ENCODE measurements at regions not wholly inside any gene's neighbourhood (a gene's known extent, or its start where the extent isn't known, plus 50 kb on each side); places are given as distances from the start of the nearest gene placed in this dataset.
A peak's percentile ranks its signal among the peaks of the same experiment; 100 is the strongest.
"Not testable (repeated sequence)": the region's sequence is repeated elsewhere in the genome, so short reads cannot be mapped to it uniquely, and the experiment has no call there.

DNA sequence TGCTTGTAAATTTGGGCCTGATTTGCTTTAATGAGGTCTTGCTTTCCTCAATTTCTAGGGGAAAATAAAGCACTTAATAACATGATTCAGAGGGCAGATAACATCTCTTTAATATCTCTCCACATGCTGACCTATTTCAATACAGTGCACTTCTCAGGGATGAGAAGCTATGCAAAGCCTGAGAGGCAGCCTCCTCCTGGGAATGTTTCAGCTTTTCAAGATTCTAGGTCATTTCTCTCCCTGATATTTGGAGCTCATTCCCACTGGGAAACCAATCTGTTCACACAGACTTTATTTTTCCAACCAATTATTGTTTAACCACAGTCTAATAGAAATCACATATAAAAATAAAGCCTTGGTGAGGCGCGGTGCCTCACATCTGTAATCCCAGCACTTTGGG is 67.0 kb upstream of the LSAMP start:
- no peak for DNase-seq (ENCODE audit: low spot score)

DNA sequence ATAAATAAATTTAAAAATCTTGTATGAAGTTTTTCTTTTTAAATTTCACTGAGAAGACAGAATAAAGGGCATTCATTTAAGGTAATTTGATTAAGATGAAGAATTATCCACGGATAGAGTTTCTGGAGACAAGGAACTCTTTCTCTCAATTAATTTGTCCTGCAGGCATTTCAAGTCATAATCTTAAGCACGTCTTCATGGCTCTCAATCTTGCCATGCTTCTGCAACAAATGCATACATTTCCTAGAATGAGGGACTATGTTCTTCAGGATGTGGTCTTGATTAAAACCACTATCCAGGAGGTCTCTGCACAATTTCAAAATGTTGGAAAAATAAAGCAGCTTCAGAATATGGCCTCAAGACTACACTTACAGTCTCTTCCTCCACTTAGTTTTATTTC is 67.6 kb upstream of the LSAMP start:
- DNase-seq (ENCODE audit: low spot score), result no peak

GRCh38 chr3:116515973-116516372 is 70.7 kb upstream of the LSAMP start:
- no peak for DNase-seq (ENCODE audit: low spot score)

DNA sequence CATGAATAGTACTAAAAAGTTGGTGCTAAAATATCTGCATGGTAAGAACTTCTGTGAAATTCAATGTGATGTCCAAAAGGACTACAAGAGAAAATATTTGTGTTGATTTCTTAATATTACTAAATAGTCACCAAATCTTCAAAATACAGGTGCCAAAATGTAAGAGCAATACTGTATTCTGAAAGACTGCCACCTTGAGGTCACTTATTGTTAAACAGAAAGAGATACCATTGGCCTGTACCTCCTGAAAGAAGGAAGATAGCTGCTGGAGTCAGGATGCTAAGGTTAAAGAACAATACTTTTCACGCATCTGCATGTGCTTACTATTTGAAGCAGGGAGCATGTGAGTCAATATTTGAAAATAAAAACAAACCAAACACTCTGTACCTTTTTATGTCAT is 72.0 kb upstream of the LSAMP start:
- no peak for DNase-seq (ENCODE audit: low spot score)

GRCh38 chr3:116519101-116519500 is 73.8 kb upstream of the LSAMP start:
- not testable (repeated sequence) for DNase-seq (ENCODE audit: low spot score)

- DNase-seq (ENCODE audit: low spot score), result not testable (repeated sequence)
These were observed 74.5 kb upstream of the LSAMP start for GRCh38 chr3:116519823-116520222.

GRCh38 chr3:116524453-116525210 is 79.3 kb upstream of the LSAMP start:
- peak; percentile 1 for DNase-seq (ENCODE audit: low spot score)

DNA sequence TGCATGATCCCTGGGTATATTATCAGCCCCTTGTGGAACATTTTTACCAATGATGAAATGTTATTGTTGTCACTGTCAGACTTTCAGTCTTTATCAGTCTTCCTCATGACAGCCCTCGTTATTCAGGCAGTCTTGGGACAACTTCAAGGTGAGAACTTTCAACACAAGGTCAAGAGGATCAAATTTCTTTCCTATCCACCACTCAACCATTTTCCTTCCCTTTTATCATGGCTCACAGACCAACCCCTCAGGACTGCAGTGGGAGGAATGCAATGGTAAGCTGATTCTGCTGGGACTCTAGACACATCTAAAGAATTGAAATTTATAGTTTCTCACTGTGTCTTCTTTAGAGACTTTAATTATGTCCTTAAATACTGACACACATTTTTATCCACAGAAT is 107.0 kb upstream of the LSAMP start:
- no peak for DNase-seq (ENCODE audit: low spot score)

DNA sequence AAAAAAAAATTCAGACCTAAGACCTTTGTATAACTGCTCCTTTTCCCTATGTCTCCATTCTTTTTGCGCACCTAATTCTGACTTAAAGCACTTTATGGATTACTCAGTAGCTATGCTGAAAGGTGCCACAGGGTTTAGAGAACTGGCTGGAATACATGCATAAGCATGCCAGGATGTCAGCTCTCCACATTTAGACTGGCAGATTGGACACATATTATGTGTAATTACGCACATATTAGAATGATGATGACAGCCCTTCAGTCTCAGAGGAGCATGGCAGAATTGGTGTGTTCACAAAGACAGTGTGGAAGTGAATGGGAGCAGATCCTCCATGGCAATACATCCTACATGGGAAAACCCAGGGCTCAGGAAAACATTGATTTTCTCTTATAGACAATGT is 108.1 kb upstream of the LSAMP start:
- DNase-seq (ENCODE audit: low spot score), result no peak

GRCh38 chr3:116561529-116561928 is 116.2 kb upstream of the LSAMP start:
- DNase-seq (ENCODE audit: low spot score), result no peak

DNA sequence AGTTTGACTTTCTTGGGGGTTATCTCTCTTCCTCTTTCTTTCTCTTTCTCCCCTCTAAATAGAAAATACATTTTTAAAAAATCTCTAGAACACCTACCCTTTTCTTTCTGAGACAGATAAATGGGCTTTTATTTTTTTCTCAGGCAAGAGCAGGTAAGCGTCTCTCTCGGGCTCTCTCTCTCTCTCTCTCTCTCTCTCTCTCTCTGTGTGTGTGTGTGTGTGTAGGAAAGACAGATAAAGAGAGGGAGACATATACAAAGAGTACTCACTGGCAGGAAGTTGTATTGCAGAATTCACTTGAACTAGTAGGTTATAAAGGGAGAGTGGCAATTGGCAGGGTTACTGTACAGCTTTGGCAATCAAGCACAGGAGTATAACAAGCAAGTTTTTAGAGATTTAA is 118.1 kb upstream of the LSAMP start:
- DNase-seq (ENCODE audit: low spot score), result no peak

DNA sequence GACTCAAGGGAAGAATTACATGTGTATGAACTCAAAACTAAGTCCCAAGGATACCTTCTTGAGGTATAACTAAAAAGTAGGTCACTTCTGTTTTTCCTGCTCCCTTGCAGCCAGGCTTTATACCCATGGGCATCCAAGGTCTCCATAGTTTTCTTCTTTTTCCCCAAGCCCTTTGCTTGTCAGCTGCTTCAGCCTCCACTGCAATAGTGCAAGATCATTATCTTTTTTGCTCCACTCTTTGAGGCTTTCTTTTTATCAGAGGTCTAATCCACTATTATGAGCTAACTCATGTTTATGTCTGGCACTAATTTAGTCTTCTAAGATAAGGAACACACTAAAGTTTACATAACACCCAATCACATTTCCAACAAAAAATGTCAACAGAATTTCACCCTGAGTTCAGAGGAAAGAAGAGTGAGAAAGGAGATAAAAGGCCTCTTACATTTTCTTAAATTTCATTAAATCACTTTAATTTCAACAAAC is 121.2 kb upstream of the LSAMP start:
- no peak for DNase-seq (ENCODE audit: low spot score)

DNA sequence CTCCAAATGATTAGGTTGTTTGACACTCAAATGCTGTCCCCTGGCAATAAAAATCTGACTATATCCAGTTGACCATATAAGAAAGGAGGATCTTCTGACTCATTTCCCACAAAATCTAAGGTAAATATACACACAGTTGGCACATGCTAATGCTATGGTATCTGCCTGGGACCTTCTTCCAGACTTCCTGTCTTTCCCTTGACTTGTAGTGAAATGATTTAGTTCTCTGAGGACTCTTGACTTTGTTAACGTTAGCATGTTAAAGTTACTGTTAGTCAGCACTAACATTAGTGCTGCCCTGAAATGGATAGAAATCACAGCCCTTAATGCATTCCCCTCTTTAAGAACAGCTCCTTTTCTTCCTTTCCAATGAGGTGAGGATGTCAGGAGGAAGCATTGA is 124.3 kb upstream of the LSAMP start:
- DNase-seq (ENCODE audit: low spot score), result no peak

GRCh38 chr3:116579840-116580239 is 129.7 kb upstream of the TUSC7 start:
- peak; percentile 23 for DNase-seq (ENCODE audit: low spot score)

GRCh38 chr3:116586285-116586944 is 123.2 kb upstream of the TUSC7 start:
- DNase-seq (ENCODE audit: low spot score), result no peak

- no peak for DNase-seq (ENCODE audit: low spot score)
These were observed 118.3 kb upstream of the TUSC7 start for GRCh38 chr3:116591236-116591635.

DNA sequence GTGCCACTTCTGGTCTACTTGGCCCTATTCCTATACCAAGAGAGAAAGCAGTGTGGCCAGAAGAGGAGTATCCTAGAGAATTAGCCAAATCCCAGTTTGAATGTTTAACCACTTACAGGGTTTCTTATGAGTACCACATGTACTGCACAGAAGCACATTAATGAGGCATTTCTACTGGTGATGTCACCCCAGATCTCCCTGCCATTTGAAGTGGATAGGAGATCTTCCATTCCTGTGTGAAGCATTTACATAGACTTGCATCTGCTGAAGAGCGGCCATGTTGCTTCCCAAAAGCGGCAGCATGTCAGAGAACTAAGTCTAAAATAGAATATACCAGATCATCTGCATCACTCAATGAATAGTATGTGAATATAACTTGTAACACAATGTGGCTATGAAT is 108.4 kb upstream of the TUSC7 start:
- DNase-seq (ENCODE audit: low spot score), result no peak

DNA sequence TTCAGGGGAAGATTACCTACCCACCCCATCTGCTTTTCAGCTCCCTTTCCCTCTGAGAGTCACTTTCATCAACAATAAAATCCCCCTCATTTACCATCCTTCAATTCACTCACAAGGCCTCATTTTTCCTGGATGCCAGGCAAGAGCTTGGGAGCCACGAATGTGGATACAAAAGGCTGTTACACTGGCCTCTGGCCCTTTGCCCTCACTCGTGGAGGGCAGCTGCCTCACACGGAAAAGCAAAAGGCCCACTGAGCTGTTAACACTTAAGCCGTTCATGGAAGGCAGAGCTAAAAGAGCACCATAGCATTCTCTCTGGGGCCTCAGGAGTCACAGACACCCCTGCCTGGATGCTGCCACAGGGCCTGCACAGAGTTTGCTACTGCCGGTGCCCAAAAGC is 102.4 kb upstream of the TUSC7 start:
- no peak for DNase-seq (ENCODE audit: low spot score)

DNA sequence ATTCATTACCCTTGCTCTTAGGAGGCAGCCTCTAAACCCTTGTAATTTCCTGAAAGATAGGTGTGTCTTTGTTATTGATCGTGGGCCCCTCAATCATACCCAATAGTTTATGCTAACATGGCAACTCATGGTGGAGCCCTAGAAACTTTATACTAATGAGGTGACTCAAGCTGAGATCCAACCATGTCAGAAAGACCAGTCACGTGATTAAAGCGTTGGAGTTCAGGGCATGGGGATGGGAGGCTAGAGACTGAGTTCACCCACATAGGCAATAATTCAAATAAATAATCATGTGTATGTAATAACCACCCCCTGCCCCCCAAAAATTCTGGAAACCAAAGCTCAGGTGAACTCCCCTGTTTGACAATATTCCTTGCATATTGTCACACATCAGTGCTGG is 99.5 kb upstream of the TUSC7 start:
- no peak for DNase-seq (ENCODE audit: low spot score)

DNA sequence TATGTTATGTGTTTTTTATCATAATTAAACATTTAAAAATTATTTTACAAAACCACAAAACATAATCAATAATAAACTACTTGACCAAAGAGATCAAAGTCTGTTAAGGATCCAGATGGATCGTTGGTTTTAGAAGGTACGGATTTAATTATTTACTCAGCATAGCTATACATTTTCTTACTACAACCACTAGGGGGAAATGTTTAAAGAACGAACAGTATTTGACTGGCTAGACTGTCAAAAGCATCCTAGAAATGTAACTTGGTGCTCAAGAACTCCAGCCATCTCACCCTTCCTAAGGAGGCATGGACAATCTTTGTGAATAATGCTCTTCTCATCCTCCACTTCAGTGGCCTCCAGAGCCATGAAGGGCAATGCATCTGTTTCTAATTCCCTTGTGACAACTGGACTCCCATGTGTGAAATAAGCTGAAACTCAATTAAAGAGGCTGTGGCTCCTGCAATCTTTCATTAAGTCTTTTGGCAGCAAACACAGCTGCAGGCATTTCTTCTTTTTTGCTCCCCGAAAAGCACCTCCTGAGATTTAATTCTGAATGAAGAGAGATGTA is 94.7 kb upstream of the TUSC7 start:
- DNase-seq (ENCODE audit: low spot score), result peak; percentile 38

GRCh38 chr3:116618138-116618537 is 91.4 kb upstream of the TUSC7 start:
- no peak for DNase-seq (ENCODE audit: low spot score)

- DNase-seq (ENCODE audit: low spot score), result no peak
These were observed 90.6 kb upstream of the TUSC7 start for GRCh38 chr3:116618930-116619329.

GRCh38 chr3:116630494-116630893 is 79.1 kb upstream of the TUSC7 start:
- DNase-seq (ENCODE audit: low spot score), result no peak

Measured in RKO (cell line).